NB4 (cell line): ENCODE measurements at regions not wholly inside any gene's neighbourhood (a gene's known extent, or its start where the extent isn't known, plus 50 kb on each side); places are given as distances from the start of the nearest gene placed in this dataset.

ENCODE experiments used
- MYC ChIP-seq: IDR thresholded peaks from 2 replicates; pipeline ENCODE4 v1.6.1; 2011; ENCODE audit warnings: low read depth, low read length
- POLR2A ChIP-seq: IDR thresholded peaks from 2 replicates; pipeline ENCODE4 v1.6.1; 2011; ENCODE audit warnings: mild to moderate bottlenecking; ENCODE audit not compliant: insufficient read length; ENCODE audit errors: extremely low read depth
- TF ChIP-seq, protein P1 (sequence below): IDR thresholded peaks from 2 replicates; pipeline ENCODE4 v1.6.1; 2011; ENCODE audit warnings: low read depth, low read length
- TF ChIP-seq, protein P2 (sequence below): IDR thresholded peaks from one replicate; pipeline ENCODE4 v1.5.1; 2012; ENCODE audit warnings: low read depth, low read length

GRCh38 chr5:4941957-4942830 lies 197.9 kb upstream of the ADAMTS16 start:
- TF ChIP-seq, protein P1, sequence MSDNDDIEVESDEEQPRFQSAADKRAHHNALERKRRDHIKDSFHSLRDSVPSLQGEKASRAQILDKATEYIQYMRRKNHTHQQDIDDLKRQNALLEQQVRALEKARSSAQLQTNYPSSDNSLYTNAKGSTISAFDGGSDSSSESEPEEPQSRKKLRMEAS: no peak
- TF ChIP-seq, protein P2, sequence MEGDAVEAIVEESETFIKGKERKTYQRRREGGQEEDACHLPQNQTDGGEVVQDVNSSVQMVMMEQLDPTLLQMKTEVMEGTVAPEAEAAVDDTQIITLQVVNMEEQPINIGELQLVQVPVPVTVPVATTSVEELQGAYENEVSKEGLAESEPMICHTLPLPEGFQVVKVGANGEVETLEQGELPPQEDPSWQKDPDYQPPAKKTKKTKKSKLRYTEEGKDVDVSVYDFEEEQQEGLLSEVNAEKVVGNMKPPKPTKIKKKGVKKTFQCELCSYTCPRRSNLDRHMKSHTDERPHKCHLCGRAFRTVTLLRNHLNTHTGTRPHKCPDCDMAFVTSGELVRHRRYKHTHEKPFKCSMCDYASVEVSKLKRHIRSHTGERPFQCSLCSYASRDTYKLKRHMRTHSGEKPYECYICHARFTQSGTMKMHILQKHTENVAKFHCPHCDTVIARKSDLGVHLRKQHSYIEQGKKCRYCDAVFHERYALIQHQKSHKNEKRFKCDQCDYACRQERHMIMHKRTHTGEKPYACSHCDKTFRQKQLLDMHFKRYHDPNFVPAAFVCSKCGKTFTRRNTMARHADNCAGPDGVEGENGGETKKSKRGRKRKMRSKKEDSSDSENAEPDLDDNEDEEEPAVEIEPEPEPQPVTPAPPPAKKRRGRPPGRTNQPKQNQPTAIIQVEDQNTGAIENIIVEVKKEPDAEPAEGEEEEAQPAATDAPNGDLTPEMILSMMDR: peak; percentile 91
- no peak for TF ChIP-seq POLR2A
- no peak for TF ChIP-seq MYC
